Transverse colon (tissue), 4 donors: ENCODE measurements at regions not wholly inside any gene's neighbourhood (a gene's known extent, or its start where the extent isn't known, plus 50 kb on each side); places are given as distances from the start of the nearest gene placed in this dataset.

Source experiments
- EP300 ChIP-seq: sonication (generic); formaldehyde crosslinking; IDR thresholded peaks from one replicate; pipeline ENCODE4 v1.6.1; 2017; ENCODE audit warnings: antibody characterized with exemption, low read depth
- POLR2A ChIP-seq: fragments of 450-650 bp; IDR thresholded peaks from one replicate; pipeline ENCODE4 v1.6.1; 2016; ENCODE audit warnings: antibody characterized with exemption, mild to moderate bottlenecking, moderate library complexity
- POLR2AphosphoS5 ChIP-seq, 3 donors: sonication (generic); formaldehyde crosslinking; IDR thresholded peaks; one replicate each; pipeline ENCODE4 v1.6.1; 2016; ENCODE audit warnings: antibody characterized with exemption in 3 of 3
- TF ChIP-seq, protein P1 (sequence below), 5 experiments: fragments of 200-600 bp in 3 of 5; fragments of 450-650 bp in 2 of 5; sonication (generic) in 3 of 5; IDR thresholded peaks; 1 replicate in 2 of 5; 2 replicates in 3 of 5; pipeline ENCODE4 v1.5.1; 2016 to 2017; ENCODE audit warnings: antibody characterized with exemption in 5 of 5, inconsistent platforms in 3 of 5, mild to moderate bottlenecking in 2 of 5, moderate library complexity in 1 of 5

DNA sequence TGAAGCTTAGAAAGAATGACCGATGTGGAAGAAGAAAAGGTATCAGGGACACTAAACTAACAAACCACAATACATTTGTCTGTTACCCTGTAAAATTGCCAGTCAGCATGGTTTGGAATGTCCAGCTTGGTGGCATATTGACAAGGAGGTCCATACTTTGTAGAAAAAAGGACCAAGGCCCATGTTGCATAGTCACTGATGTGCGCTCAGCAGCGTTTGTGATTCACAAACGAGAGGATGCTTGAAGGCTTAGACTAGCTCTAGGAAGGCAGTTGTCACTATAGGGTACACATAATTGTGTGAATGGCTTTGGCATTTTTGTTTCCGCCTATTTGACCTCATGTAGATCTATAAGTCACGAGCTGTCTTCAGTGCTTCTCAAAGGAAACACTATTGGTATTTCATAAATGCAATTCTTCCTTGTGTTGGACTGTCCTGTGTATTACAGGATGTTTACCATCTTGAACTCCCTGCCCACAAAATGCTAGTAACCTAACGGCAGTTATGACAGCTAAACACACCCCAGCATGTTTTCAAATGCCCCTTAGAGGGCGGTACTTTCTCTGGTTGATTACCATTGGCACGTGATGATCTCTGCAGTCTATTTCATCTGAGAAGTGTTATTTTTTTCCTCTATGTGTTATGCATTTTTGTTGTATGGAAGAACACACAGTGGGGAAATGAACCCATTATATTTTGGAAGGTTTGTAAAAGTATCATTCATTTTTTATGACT lies 304.2 kb downstream of the CYRIA start:
- TF ChIP-seq POLR2A (no peak), POLR2AphosphoS5 (IDR thresholded peaks at IDR 0.05) (no peak), EP300 (no peak)
- TF ChIP-seq, protein P1, sequence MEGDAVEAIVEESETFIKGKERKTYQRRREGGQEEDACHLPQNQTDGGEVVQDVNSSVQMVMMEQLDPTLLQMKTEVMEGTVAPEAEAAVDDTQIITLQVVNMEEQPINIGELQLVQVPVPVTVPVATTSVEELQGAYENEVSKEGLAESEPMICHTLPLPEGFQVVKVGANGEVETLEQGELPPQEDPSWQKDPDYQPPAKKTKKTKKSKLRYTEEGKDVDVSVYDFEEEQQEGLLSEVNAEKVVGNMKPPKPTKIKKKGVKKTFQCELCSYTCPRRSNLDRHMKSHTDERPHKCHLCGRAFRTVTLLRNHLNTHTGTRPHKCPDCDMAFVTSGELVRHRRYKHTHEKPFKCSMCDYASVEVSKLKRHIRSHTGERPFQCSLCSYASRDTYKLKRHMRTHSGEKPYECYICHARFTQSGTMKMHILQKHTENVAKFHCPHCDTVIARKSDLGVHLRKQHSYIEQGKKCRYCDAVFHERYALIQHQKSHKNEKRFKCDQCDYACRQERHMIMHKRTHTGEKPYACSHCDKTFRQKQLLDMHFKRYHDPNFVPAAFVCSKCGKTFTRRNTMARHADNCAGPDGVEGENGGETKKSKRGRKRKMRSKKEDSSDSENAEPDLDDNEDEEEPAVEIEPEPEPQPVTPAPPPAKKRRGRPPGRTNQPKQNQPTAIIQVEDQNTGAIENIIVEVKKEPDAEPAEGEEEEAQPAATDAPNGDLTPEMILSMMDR (IDR thresholded peaks at IDR 0.05) = no peak
